PC-3 (cell line): ENCODE measurements at regions not wholly inside any gene's neighbourhood (a gene's known extent, or its start where the extent isn't known, plus 50 kb on each side); places are given as distances from the start of the nearest gene placed in this dataset.

Experiments used
- EZH2 ChIP-seq: fragments of 300-600 bp; sonication (generic); IDR thresholded peaks from one replicate; pipeline ENCODE4 v1.6.1; 2017; ENCODE audit warnings: antibody characterized with exemption, mild to moderate bottlenecking, low read length; ENCODE audit not compliant: unreplicated experiment
- EZH2phosphoT487 ChIP-seq: fragments of 300-600 bp; sonication (generic); IDR thresholded peaks from 2 replicates; pipeline ENCODE4 v1.6.1; 2018; ENCODE audit warnings: mild to moderate bottlenecking, antibody characterized with exemption, low read length, borderline replicate concordance
- TF ChIP-seq, protein P1 (sequence below): fragments of 300-600 bp; sonication (generic); conservative IDR thresholded peaks from 2 replicates; pipeline ENCODE4 v1.5.1; 2017; ENCODE audit warnings: antibody characterized with exemption, low read depth, mild to moderate bottlenecking, low read length

DNA sequence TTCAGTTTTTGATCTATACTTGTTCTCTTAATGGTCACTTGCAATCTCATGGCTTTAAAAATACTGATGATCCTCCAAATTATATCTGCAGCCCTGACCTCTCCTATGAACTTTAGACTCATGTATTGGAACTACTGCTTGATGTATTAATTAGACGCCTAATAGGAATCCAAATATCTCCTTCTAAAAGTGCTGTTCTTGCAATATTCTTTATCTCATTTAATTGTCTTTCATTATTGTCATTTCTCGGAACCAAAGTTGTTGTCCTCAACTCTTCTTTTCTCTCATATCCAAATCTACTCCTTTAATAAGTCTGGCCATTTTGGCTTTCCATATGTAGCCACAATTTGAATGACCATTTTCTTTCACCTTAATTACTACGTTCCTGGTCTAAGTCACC, 907.6 kb upstream of the SEL1L start:
- TF ChIP-seq, protein P1, sequence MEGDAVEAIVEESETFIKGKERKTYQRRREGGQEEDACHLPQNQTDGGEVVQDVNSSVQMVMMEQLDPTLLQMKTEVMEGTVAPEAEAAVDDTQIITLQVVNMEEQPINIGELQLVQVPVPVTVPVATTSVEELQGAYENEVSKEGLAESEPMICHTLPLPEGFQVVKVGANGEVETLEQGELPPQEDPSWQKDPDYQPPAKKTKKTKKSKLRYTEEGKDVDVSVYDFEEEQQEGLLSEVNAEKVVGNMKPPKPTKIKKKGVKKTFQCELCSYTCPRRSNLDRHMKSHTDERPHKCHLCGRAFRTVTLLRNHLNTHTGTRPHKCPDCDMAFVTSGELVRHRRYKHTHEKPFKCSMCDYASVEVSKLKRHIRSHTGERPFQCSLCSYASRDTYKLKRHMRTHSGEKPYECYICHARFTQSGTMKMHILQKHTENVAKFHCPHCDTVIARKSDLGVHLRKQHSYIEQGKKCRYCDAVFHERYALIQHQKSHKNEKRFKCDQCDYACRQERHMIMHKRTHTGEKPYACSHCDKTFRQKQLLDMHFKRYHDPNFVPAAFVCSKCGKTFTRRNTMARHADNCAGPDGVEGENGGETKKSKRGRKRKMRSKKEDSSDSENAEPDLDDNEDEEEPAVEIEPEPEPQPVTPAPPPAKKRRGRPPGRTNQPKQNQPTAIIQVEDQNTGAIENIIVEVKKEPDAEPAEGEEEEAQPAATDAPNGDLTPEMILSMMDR, result no peak
- no peak for TF ChIP-seq EZH2
- TF ChIP-seq EZH2phosphoT487, result no peak
